GM23338 (cell line): ENCODE measurements at regions not wholly inside any gene's neighbourhood (a gene's known extent, or its start where the extent isn't known, plus 50 kb on each side); places are given as distances from the start of the nearest gene placed in this dataset.

Experiments
- CTCF ChIP-seq, 2 experiments: fragments of 200-600 bp in 1 of 2; sonication (generic) in 1 of 2; conservative IDR thresholded peaks; 2 replicates each; pipeline versions ENCODE4 v1.5.1 to v1.6.1; 2016 to 2017; ENCODE audit warnings: antibody characterized with exemption in 2 of 2, low read depth in 2 of 2, mild to moderate bottlenecking in 2 of 2, moderate library complexity in 1 of 2
- TF ChIP-seq, protein P1 (sequence below): IDR thresholded peaks from 2 replicates; pipeline ENCODE4 v1.6.1; 2016; ENCODE audit warnings: antibody characterized with exemption

DNA sequence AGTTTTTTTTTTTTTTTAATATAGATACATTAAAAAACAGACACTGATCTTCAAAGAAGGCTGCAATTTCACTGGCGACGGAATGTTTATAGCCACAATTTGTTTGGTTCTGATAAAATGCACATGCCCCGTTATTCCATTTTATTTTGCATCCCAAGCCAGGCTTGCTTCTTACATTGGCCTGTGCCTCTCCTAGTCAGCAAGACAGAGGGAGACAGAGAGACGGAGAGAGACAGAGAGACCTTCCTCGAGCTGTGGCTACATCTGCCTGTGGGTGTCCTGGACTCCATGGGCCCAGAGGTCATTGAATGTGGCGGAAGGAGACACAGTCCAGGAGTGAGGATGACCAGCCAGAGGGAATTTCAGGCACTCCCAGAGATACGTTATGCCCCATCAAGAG, 926.6 kb downstream of the VRK1 start:
- TF ChIP-seq, protein P1, sequence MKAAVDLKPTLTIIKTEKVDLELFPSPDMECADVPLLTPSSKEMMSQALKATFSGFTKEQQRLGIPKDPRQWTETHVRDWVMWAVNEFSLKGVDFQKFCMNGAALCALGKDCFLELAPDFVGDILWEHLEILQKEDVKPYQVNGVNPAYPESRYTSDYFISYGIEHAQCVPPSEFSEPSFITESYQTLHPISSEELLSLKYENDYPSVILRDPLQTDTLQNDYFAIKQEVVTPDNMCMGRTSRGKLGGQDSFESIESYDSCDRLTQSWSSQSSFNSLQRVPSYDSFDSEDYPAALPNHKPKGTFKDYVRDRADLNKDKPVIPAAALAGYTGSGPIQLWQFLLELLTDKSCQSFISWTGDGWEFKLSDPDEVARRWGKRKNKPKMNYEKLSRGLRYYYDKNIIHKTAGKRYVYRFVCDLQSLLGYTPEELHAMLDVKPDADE, result no peak
- peak in 1 of 2 experiments; percentile 40; a peak in 2 of 4 replicates for TF ChIP-seq CTCF (conservative IDR thresholded peaks at IDR 0.05; ENCODE audit: low read depth in 2 of 2)
